T-helper 1 cell treated with Interleukin-12 subunit alpha and Interleukin-12 subunit beta and Interleukin-4 antibody, amounts not matched to agents 30 ng/mL and 1 ng/mL, for 36 hours (primary cell): ENCODE measurements at regions not wholly inside any gene's neighbourhood (a gene's known extent, or its start where the extent isn't known, plus 50 kb on each side); places are given as distances from the start of the nearest gene placed in this dataset.

Experiments used
- intact Hi-C: fragments of 100-400 bp; cut with micrococcal nuclease; formaldehyde crosslinking; loops from one replicate; pipeline ENCODE4 v1.15.1; 2024

GRCh38 chr5:64110222-64110621 is 55.4 kb upstream of the RNF180 start:
- intact Hi-C loops, result no loop called here

GRCh38 chr5:64108674-64109073 is 57.0 kb upstream of the RNF180 start:
- intact Hi-C loops, result no loop called here

GRCh38 chr5:64100203-64100602 is 65.4 kb upstream of the RNF180 start:
- intact Hi-C loops, result no loop called here

- intact Hi-C loops, result no loop called here
Observed at GRCh38 chr5:64096771-64097170, 68.9 kb upstream of the RNF180 start.

- intact Hi-C loops, result loop anchor here (10.0 kb wide), 2 partner anchors 537 to 707 kb away; no protein-coding TSS in a partner anchor
Observed at GRCh38 chr5:64077589-64077988, 88.1 kb upstream of the RNF180 start.

- intact Hi-C loops, result loop anchor here (10.0 kb wide), 2 partner anchors 540 to 710 kb away; no protein-coding TSS in a partner anchor
Observed at GRCh38 chr5:64074533-64074932, 91.1 kb upstream of the RNF180 start.

- intact Hi-C loops, result no loop called here
Observed at GRCh38 chr5:64069486-64069885, 96.2 kb upstream of the RNF180 start.

GRCh38 chr5:64050296-64050695 is 88.1 kb upstream of the HTR1A start:
- intact Hi-C loops, result no loop called here

GRCh38 chr5:64040490-64040889 is 78.2 kb upstream of the HTR1A start:
- intact Hi-C loops, result no loop called here

GRCh38 chr5:64026493-64026892 is 64.2 kb upstream of the HTR1A start:
- intact Hi-C loops, result no loop called here

GRCh38 chr5:64019746-64020145 is 57.5 kb upstream of the HTR1A start:
- intact Hi-C loops, result no loop called here

GRCh38 chr5:64018966-64019365 is 56.7 kb upstream of the HTR1A start:
- intact Hi-C loops, result no loop called here

GRCh38 chr5:64015824-64016223 is 53.6 kb upstream of the HTR1A start:
- intact Hi-C loops, result no loop called here
